HepG2 (cell line): ENCODE measurements at regions not wholly inside any gene's neighbourhood (a gene's known extent, or its start where the extent isn't known, plus 50 kb on each side); places are given as distances from the start of the nearest gene placed in this dataset.
"Not testable (repeated sequence)": the region's sequence is repeated elsewhere in the genome, so short reads cannot be mapped to it uniquely, and the experiment has no call there.

ENCODE experiments used
- ATAC-seq: fragments of 200-7000 bp; cut with Tn5 transposase; 3 replicates; pipeline ENCODE4 v1.9.1; 2020; ENCODE audit warnings: mild to moderate bottlenecking, moderate library complexity
- BruUV-seq: library from RNA; stranded (reverse); fragments of 400-500 nt; replicated peaks from 2 replicates; lab custom pipeline; 2021; lab: Mats Ljungman, UMichigan
- CTCF ChIA-PET: fragments of 300-600 bp; formaldehyde crosslinking; extraction: SDS; loops from one replicate; lab custom pipeline; 2021; ENCODE audit warnings: low total read pairs, inconsistent platforms, low intra/inter-chr PET ratio; lab: Yijun Ruan, JAX
- POLR2A ChIA-PET: fragments of 350-600 bp; sonication (Branson Sonifier 250); formaldehyde crosslinking; loops from one replicate; lab custom pipeline; 2020; ENCODE audit warnings: antibody characterized with exemption, inconsistent platforms; lab: Yijun Ruan, JAX
- DNase-seq: peaks from one replicate; pipeline ENCODE4 v3.0.0-alpha.2; 2015; ENCODE audit warnings: low spot score
- FAIRE-seq: peaks from 3 replicates; lab custom pipeline; 2011; peaks lifted over from hg19 to GRCh38; lab: Jason Lieb, UNC
- H2AFZ ChIP-seq: one replicate; pipeline ENCODE4 v1.6.1; 2011; ENCODE audit warnings: low read length, inconsistent platforms
- H3K27ac ChIP-seq: fragments of 300-600 bp; 3 replicates; pipeline ENCODE4 v1.8.0; 2011; ENCODE audit warnings: mixed run types, mild to moderate bottlenecking, mixed read lengths, low read length, inconsistent platforms; ENCODE audit not compliant: insufficient read depth; ENCODE audit errors: extremely low read length
- H3K27me3 ChIP-seq, 2 experiments: fragments of 200-600 bp in 1 of 2; 2 replicates in 1 of 2; 3 replicates in 1 of 2; pipeline versions ENCODE4 v1.6.0 to v1.8.0; 2011; ENCODE audit warnings: low read length in 2 of 2, mild to moderate bottlenecking in 2 of 2, moderate library complexity in 2 of 2, inconsistent platforms in 1 of 2; ENCODE audit not compliant: insufficient read depth in 2 of 2, control insufficient read depth in 1 of 2
- H3K36me3 ChIP-seq, 2 experiments: fragments of 200-600 bp in 1 of 2; replicated peaks in 1 of 2; 2 replicates in 1 of 2; 3 replicates in 1 of 2; pipeline versions ENCODE4 v1.5.1 to v1.8.0; 2011; ENCODE audit warnings: low read length in 2 of 2, inconsistent platforms in 1 of 2; ENCODE audit not compliant: insufficient read depth in 2 of 2, control insufficient read depth in 1 of 2
- H3K4me1 ChIP-seq: 2 replicates; pipeline ENCODE4 v1.5.1; 2012; ENCODE audit warnings: low read length, inconsistent platforms; ENCODE audit not compliant: insufficient read depth
- H3K4me2 ChIP-seq: 2 replicates; pipeline ENCODE4 v1.6.0; 2011; ENCODE audit warnings: low read depth, low read length, inconsistent platforms
- H3K4me3 ChIP-seq, 3 experiments: fragments of 200-600 bp in 1 of 3; sonication (generic), shearing (Covaris generic) in 1 of 3; replicated peaks in 1 of 3; 2 replicates each; pipeline ENCODE4 v1.5.1; 2011 to 2016; ENCODE audit warnings: low read length in 3 of 3, inconsistent platforms in 2 of 3, low read depth in 2 of 3, mild to moderate bottlenecking in 2 of 3, control low read depth in 1 of 3, mixed read lengths in 1 of 3; ENCODE audit not compliant: insufficient read depth in 1 of 3
- H3K79me2 ChIP-seq: one replicate; pipeline ENCODE4 v1.6.1; 2011; ENCODE audit warnings: low read length, inconsistent platforms; ENCODE audit not compliant: insufficient read depth
- H3K9ac ChIP-seq: 2 replicates; pipeline ENCODE4 v1.6.0; 2011; ENCODE audit warnings: mild to moderate bottlenecking, low read depth, low read length, inconsistent platforms; ENCODE audit not compliant: insufficient read depth
- H3K9me3 ChIP-seq: 2 replicates; pipeline ENCODE4 v1.5.1; 2012; ENCODE audit warnings: mild to moderate bottlenecking, low read length
- H4K20me1 ChIP-seq: 2 replicates; pipeline ENCODE4 v1.6.0; 2011; ENCODE audit warnings: inconsistent platforms, mild to moderate bottlenecking, low read length, moderate library complexity; ENCODE audit not compliant: insufficient read depth
- ZFP36 ChIP-seq: fragments of 150-350 bp; IDR thresholded peaks from 2 replicates; pipeline ENCODE4 v1.6.1; 2018; ENCODE audit warnings: borderline replicate concordance, low read length, low read depth; ENCODE audit not compliant: partially characterized antibody
- WGBS: methylation state at CpG from one replicate; pipeline ENCODE4 v1.1.6; 2017; ENCODE audit warnings: low lambda C conversion rate; 5-methylcytosine and 5-hydroxymethylcytosine counted together
- in situ Hi-C: cut with HindIII; loops from 2 replicates; pipeline ENCODE4 v1.10.0; 2017; ENCODE audit warnings: low pct_unique_long_range_greater_than_20kb; ENCODE audit not compliant: extremely low pct_ligation_motif_present
- intact Hi-C: fragments of 100-400 bp; cut with micrococcal nuclease; formaldehyde crosslinking; loops from one replicate; pipeline ENCODE4 v1.10.0; 2022; ENCODE audit not compliant: unreplicated experiment
- TF ChIP-seq, protein P1 (sequence below): sonication (generic); formaldehyde crosslinking; IDR thresholded peaks from 2 replicates; pipeline ENCODE4 v1.4.0; 2020; ENCODE audit warnings: missing genetic modification reagents
- TF ChIP-seq, protein P2 (sequence below): IDR thresholded peaks from 2 replicates; pipeline ENCODE4 v1.4.0; 2020; ENCODE audit warnings: mild to moderate bottlenecking, missing genetic modification reagents
- TF ChIP-seq, protein P3 (sequence below): sonication (generic); formaldehyde crosslinking; IDR thresholded peaks from 2 replicates; pipeline ENCODE4 v1.9.0; 2022; ENCODE audit warnings: missing genetic modification reagents, mild to moderate bottlenecking, borderline replicate concordance

GRCh38 chr2:234792621-234793022, 159.2 kb upstream of the SH3BP4 start:
- CTCF ChIA-PET: no interaction called here
- in situ Hi-C loops: no loop called here
- Histone ChIP-seq H3K79me2 (no peaks in the 10 kb centered on the region), H3K9ac (no peak overlapping the region), H2AFZ (no peak overlapping the region), H3K4me2 (no peak overlapping the region), H4K20me1 (no peaks in the 10 kb centered on the region), H3K4me3 (no peak overlapping the region), H3K27me3 (no peaks in the 10 kb centered on the region), H3K4me1 (peaks cover 33% of the 10 kb centered on the region), H3K27ac (no peak overlapping the region), H3K9me3 (no peaks in the 10 kb centered on the region), H3K36me3 (no peaks in the 10 kb centered on the region)
- intact Hi-C loops: no loop called here
- TF ChIP-seq, protein P1, sequence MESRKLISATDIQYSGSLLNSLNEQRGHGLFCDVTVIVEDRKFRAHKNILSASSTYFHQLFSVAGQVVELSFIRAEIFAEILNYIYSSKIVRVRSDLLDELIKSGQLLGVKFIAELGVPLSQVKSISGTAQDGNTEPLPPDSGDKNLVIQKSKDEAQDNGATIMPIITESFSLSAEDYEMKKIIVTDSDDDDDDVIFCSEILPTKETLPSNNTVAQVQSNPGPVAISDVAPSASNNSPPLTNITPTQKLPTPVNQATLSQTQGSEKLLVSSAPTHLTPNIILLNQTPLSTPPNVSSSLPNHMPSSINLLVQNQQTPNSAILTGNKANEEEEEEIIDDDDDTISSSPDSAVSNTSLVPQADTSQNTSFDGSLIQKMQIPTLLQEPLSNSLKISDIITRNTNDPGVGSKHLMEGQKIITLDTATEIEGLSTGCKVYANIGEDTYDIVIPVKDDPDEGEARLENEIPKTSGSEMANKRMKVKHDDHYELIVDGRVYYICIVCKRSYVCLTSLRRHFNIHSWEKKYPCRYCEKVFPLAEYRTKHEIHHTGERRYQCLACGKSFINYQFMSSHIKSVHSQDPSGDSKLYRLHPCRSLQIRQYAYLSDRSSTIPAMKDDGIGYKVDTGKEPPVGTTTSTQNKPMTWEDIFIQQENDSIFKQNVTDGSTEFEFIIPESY (CRISPR knock-in tag): 0 out of 2 replicates have a peak, but pooled peaks have one; percentile 11
- TF ChIP-seq, protein P2, sequence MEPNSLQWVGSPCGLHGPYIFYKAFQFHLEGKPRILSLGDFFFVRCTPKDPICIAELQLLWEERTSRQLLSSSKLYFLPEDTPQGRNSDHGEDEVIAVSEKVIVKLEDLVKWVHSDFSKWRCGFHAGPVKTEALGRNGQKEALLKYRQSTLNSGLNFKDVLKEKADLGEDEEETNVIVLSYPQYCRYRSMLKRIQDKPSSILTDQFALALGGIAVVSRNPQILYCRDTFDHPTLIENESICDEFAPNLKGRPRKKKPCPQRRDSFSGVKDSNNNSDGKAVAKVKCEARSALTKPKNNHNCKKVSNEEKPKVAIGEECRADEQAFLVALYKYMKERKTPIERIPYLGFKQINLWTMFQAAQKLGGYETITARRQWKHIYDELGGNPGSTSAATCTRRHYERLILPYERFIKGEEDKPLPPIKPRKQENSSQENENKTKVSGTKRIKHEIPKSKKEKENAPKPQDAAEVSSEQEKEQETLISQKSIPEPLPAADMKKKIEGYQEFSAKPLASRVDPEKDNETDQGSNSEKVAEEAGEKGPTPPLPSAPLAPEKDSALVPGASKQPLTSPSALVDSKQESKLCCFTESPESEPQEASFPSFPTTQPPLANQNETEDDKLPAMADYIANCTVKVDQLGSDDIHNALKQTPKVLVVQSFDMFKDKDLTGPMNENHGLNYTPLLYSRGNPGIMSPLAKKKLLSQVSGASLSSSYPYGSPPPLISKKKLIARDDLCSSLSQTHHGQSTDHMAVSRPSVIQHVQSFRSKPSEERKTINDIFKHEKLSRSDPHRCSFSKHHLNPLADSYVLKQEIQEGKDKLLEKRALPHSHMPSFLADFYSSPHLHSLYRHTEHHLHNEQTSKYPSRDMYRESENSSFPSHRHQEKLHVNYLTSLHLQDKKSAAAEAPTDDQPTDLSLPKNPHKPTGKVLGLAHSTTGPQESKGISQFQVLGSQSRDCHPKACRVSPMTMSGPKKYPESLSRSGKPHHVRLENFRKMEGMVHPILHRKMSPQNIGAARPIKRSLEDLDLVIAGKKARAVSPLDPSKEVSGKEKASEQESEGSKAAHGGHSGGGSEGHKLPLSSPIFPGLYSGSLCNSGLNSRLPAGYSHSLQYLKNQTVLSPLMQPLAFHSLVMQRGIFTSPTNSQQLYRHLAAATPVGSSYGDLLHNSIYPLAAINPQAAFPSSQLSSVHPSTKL (CRISPR knock-in tag): no peak
- TF ChIP-seq, protein P3, sequence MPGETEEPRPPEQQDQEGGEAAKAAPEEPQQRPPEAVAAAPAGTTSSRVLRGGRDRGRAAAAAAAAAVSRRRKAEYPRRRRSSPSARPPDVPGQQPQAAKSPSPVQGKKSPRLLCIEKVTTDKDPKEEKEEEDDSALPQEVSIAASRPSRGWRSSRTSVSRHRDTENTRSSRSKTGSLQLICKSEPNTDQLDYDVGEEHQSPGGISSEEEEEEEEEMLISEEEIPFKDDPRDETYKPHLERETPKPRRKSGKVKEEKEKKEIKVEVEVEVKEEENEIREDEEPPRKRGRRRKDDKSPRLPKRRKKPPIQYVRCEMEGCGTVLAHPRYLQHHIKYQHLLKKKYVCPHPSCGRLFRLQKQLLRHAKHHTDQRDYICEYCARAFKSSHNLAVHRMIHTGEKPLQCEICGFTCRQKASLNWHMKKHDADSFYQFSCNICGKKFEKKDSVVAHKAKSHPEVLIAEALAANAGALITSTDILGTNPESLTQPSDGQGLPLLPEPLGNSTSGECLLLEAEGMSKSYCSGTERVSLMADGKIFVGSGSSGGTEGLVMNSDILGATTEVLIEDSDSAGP (CRISPR knock-in tag): no peak
- no peak for TF ChIP-seq ZFP36
- ATAC-seq: no peak
- no peak for FAIRE-seq
- BruUV-seq: no TSS peak
- POLR2A ChIA-PET: interaction anchor here (1.0 kb wide), 1 partner anchor 101 kb away, joined by 3 read pairs; no protein-coding TSS in a partner anchor
- 92% methylated on average over 15 of the region's 18 CpGs for WGBS
- no peak for DNase-seq

GRCh38 chr2:234792096-234792495, 159.7 kb upstream of the SH3BP4 start:
- DNase-seq, H3K9ac ChIP-seq, CTCF ChIA-PET, H3K27me3 ChIP-seq, H3K36me3 ChIP-seq, H2AFZ ChIP-seq, H3K4me2 ChIP-seq, FAIRE-seq, intact Hi-C loops, H3K9me3 ChIP-seq, H3K27ac ChIP-seq, H3K4me3 ChIP-seq, H4K20me1 ChIP-seq, H3K79me2 ChIP-seq, in situ Hi-C loops, BruUV-seq, ATAC-seq: not testable (repeated sequence)
- POLR2A ChIA-PET: interaction anchor here (1.0 kb wide), 1 partner anchor 101 kb away, joined by 3 read pairs; no protein-coding TSS in a partner anchor
- WGBS: 93% methylated on average over 8 of the region's 8 CpGs
- peaks cover 28% of the 10 kb centered on the region for H3K4me1 ChIP-seq
